ENCODE measurements at regions not wholly inside any gene's neighbourhood (a gene's known extent, or its start where the extent isn't known, plus 50 kb on each side); places are given as distances from the start of the nearest gene placed in this dataset.
A peak's percentile ranks its signal among the peaks of the same experiment; 100 is the strongest.

DNA sequence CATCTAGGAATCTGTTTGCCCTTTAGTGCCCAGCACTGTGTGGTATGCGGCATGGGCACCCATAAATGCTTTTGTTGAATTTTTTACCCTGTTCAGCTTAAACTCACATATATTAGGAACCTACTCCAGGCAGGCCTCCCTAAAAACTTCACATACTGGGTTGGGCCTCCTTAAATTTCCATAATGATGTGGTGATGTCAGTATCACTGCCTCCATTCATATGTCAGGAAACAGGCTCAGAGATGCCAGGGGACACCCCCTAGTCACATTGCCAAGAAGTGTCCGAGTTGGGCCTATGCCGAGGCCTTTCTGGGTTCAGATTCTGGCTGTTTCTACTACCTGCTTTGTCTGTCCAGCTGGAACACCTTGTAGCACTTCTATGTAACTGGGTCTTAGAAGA, 55.7 kb upstream of the RUNX3 start:
- Histone ChIP-seq H3K4me3 (ENCODE audit: low read length) (no peak overlapping the region), H3K4me1 (ENCODE audit: insufficient read depth, low read length) (peaks cover 99% of the 10 kb centered on the region), H3K27ac (ENCODE audit: low read depth, low read length) (no peak overlapping the region), H3K36me3 (ENCODE audit: insufficient read depth, low read length) (no peaks in the 10 kb centered on the region), H3K27me3 (ENCODE audit: insufficient read depth, low read length, poor library complexity, severe bottlenecking) (no peaks in the 10 kb centered on the region), H3K9me3 (ENCODE audit: low read length) (no peaks in the 10 kb centered on the region)
- CTCF ChIA-PET, result interaction anchor here (0.7 to 2.0 kb wide), 5 partner anchors 11 to 55 kb away, joined by 3 to 7 read pairs (median 5); partner anchors contain the start of gene RUNX3
- POLR2A ChIA-PET, result interaction anchor here (1.1 to 2.5 kb wide), 2 partner anchors 21 to 37 kb away, joined by 13 to 17 read pairs; no protein-coding TSS in a partner anchor
- Mint-ChIP-seq H3K27ac (peak overlapping the region; percentile 75 to 98 (median 83)), H3K27me3 (peaks cover 0 to 4% of the 10 kb centered on the region in 2 donors), H3K4me3 (peak overlapping the region in 6 of 7 donors; percentile 5 to 85 (median 81)), H3K36me3 (peaks cover 0 to 2% (median 0%) of the 10 kb centered on the region in 3 donors), H3K4me1 (peaks cover 86 to 96% (median 93%) of the 10 kb centered on the region in 3 donors), H3K9me3 (no peaks in the 10 kb centered on the region)
- DNase-seq, result no peak

GRCh38 chr1:24984800-24985522, 54.9 kb upstream of the RUNX3 start:
- Histone ChIP-seq H3K27ac (ENCODE audit: low read depth, low read length) (no peak overlapping the region), H3K4me3 (ENCODE audit: low read length) (peak overlapping the region; percentile 43), H3K36me3 (ENCODE audit: insufficient read depth, low read length) (no peaks in the 10 kb centered on the region), H3K4me1 (ENCODE audit: insufficient read depth, low read length) (peaks cover 97% of the 10 kb centered on the region), H3K27me3 (ENCODE audit: insufficient read depth, low read length, poor library complexity, severe bottlenecking) (no peaks in the 10 kb centered on the region), H3K9me3 (ENCODE audit: low read length) (no peaks in the 10 kb centered on the region)
- peak; percentile 58 to 88 (median 65) for DNase-seq
- peak overlapping the region in 7 of 8 donors; percentile 75 to 98 (median 84) for H3K27ac Mint-ChIP-seq
- H3K4me3 Mint-ChIP-seq, result peak overlapping the region; percentile 5 to 85 (median 81)
- ChIA-PET CTCF (interaction anchor here (0.8 to 3.0 kb wide), 7 partner anchors 11 to 52 kb away, joined by 3 to 11 read pairs (median 5); no protein-coding TSS in a partner anchor), POLR2A (interaction anchor here (0.5 to 2.5 kb wide), 4 partner anchors 16 to 84 kb away, joined by 3 to 17 read pairs (median 8); no protein-coding TSS in a partner anchor)
- peaks cover 0 to 2% (median 0%) of the 10 kb centered on the region in 3 donors for H3K36me3 Mint-ChIP-seq
- peaks cover 0 to 1% of the 10 kb centered on the region in 2 donors for H3K27me3 Mint-ChIP-seq
- no peaks in the 10 kb centered on the region for H3K9me3 Mint-ChIP-seq
- peaks cover 86 to 96% (median 93%) of the 10 kb centered on the region in 3 donors for H3K4me1 Mint-ChIP-seq

- peaks cover 90% of the 10 kb centered on the region for H3K4me1 ChIP-seq (ENCODE audit: insufficient read depth, low read length)
- POLR2A ChIA-PET, result interaction anchor here (1.1 to 2.5 kb wide), 2 partner anchors 19 to 38 kb away, joined by 13 to 17 read pairs; no protein-coding TSS in a partner anchor
These were observed 54.2 kb upstream of the RUNX3 start for GRCh38 chr1:24984300-24984699.

GRCh38 chr1:24983006-24983680, 53.1 kb upstream of the RUNX3 start:
- Mint-ChIP-seq H3K4me3 (peak overlapping the region in 2 of 7 donors; percentile 39 to 49), H3K4me1 (peaks cover 86 to 98% (median 95%) of the 10 kb centered on the region in 3 donors), H3K27me3 (no peaks in the 10 kb centered on the region), H3K27ac (peak overlapping the region in 7 of 8 donors; percentile 17 to 98 (median 66)), H3K9me3 (no peaks in the 10 kb centered on the region), H3K36me3 (peaks cover 0 to 2% (median 0%) of the 10 kb centered on the region in 3 donors)
- Histone ChIP-seq H3K4me1 (ENCODE audit: insufficient read depth, low read length) (peaks cover 86% of the 10 kb centered on the region), H3K27me3 (ENCODE audit: insufficient read depth, low read length, poor library complexity, severe bottlenecking) (no peaks in the 10 kb centered on the region), H3K9me3 (ENCODE audit: low read length) (no peaks in the 10 kb centered on the region), H3K27ac (ENCODE audit: low read depth, low read length) (no peak overlapping the region), H3K36me3 (ENCODE audit: insufficient read depth, low read length) (no peaks in the 10 kb centered on the region), H3K4me3 (ENCODE audit: low read length) (no peak overlapping the region)
- ChIA-PET POLR2A (no interaction called here), CTCF (interaction anchor here (1.1 to 3.0 kb wide), 5 partner anchors 16 to 51 kb away, joined by 3 to 11 read pairs (median 4); no protein-coding TSS in a partner anchor)
- peak in 1 of 5 donors; percentile 42 for DNase-seq

More at GRCh38 chr1:24984300-24984699, 54.2 kb upstream of the RUNX3 start:
- DNase-seq, result no peak
- Histone ChIP-seq H3K36me3 (ENCODE audit: insufficient read depth, low read length) (no peaks in the 10 kb centered on the region), H3K4me3 (ENCODE audit: low read length) (peak overlapping the region; percentile 43), H3K27me3 (ENCODE audit: insufficient read depth, low read length, poor library complexity, severe bottlenecking) (no peaks in the 10 kb centered on the region), H3K27ac (ENCODE audit: low read depth, low read length) (no peak overlapping the region), H3K9me3 (ENCODE audit: low read length) (no peaks in the 10 kb centered on the region)
- Mint-ChIP-seq H3K4me3 (peak overlapping the region in 5 of 7 donors; percentile 54 to 85 (median 81)), H3K27me3 (no peaks in the 10 kb centered on the region), H3K27ac (peak overlapping the region in 6 of 8 donors; percentile 8 to 98 (median 79)), H3K36me3 (peaks cover 0 to 2% (median 0%) of the 10 kb centered on the region in 3 donors), H3K4me1 (peaks cover 86 to 98% (median 94%) of the 10 kb centered on the region in 3 donors), H3K9me3 (no peaks in the 10 kb centered on the region)
- CTCF ChIA-PET, result interaction anchor here (0.8 to 3.0 kb wide), 5 partner anchors 13 to 53 kb away, joined by 3 to 11 read pairs (median 5); no protein-coding TSS in a partner anchor

- POLR2A ChIA-PET, result interaction anchor here (0.6 to 0.8 kb wide), 2 partner anchors 14 to 17 kb away, joined by 3 read pairs; no protein-coding TSS in a partner anchor
- Histone ChIP-seq H3K36me3 (ENCODE audit: insufficient read depth, low read length) (no peaks in the 10 kb centered on the region), H3K27ac (ENCODE audit: low read depth, low read length) (no peak overlapping the region), H3K27me3 (ENCODE audit: insufficient read depth, low read length, poor library complexity, severe bottlenecking) (no peaks in the 10 kb centered on the region), H3K4me1 (ENCODE audit: insufficient read depth, low read length) (peaks cover 75% of the 10 kb centered on the region), H3K9me3 (ENCODE audit: low read length) (no peaks in the 10 kb centered on the region), H3K4me3 (ENCODE audit: low read length) (no peak overlapping the region)
- Mint-ChIP-seq H3K27ac (peak overlapping the region in 7 of 8 donors; percentile 52 to 89 (median 80)), H3K27me3 (no peaks in the 10 kb centered on the region), H3K36me3 (peaks cover 0 to 4% (median 0%) of the 10 kb centered on the region in 3 donors), H3K9me3 (peaks cover 0 to 4% (median 3%) of the 10 kb centered on the region in 5 donors), H3K4me3 (peak overlapping the region in 6 of 7 donors; percentile 2 to 86 (median 55)), H3K4me1 (peaks cover 83 to 93% (median 89%) of the 10 kb centered on the region in 3 donors)
- peak in 4 of 5 donors; percentile 44 to 73 (median 52) for DNase-seq
- CTCF ChIA-PET, result interaction anchor here (0.9 to 2.7 kb wide), 6 partner anchors 13 to 56 kb away, joined by 3 to 12 read pairs (median 4); no protein-coding TSS in a partner anchor
These were observed 51.5 kb upstream of the RUNX3 start for GRCh38 chr1:24981631-24982005.

- H3K36me3 ChIP-seq (ENCODE audit: insufficient read depth, low read length), result no peaks in the 10 kb centered on the region
- H3K4me3 ChIP-seq (ENCODE audit: low read length), result no peak overlapping the region
- Mint-ChIP-seq H3K4me1 (peaks cover 80 to 88% (median 85%) of the 10 kb centered on the region in 3 donors), H3K27me3 (no peaks in the 10 kb centered on the region), H3K9me3 (peaks cover 4 to 8% (median 7%) of the 10 kb centered on the region in 5 donors), H3K4me3 (peak overlapping the region in 4 of 7 donors; percentile 54 to 86 (median 61)), H3K36me3 (peaks cover 0 to 4% (median 4%) of the 10 kb centered on the region in 3 donors), H3K27ac (peak overlapping the region in 4 of 8 donors; percentile 51 to 89 (median 82))
- POLR2A ChIA-PET, result interaction anchor here (0.7 to 1.8 kb wide), 3 partner anchors 13 to 126 kb away, joined by 3 to 7 read pairs (median 4); no protein-coding TSS in a partner anchor
- peaks cover 74% of the 10 kb centered on the region for H3K4me1 ChIP-seq (ENCODE audit: insufficient read depth, low read length)
- CTCF ChIA-PET, result interaction anchor here (0.9 to 2.7 kb wide), 5 partner anchors 14 to 56 kb away, joined by 3 to 12 read pairs (median 3); no protein-coding TSS in a partner anchor
- no peak overlapping the region for H3K27ac ChIP-seq (ENCODE audit: low read depth, low read length)
- H3K27me3 ChIP-seq (ENCODE audit: insufficient read depth, low read length, poor library complexity, severe bottlenecking), result no peaks in the 10 kb centered on the region
- peak in 1 of 5 donors; percentile 35 for DNase-seq
- no peaks in the 10 kb centered on the region for H3K9me3 ChIP-seq (ENCODE audit: low read length)
These were observed 51.0 kb upstream of the RUNX3 start for GRCh38 chr1:24980836-24981630.
